Activated naive CD4-positive, alpha-beta T cell treated with Interleukin-2 at 50 U/mL for 16 hours (primary cell): ENCODE measurements at regions not wholly inside any gene's neighbourhood (a gene's known extent, or its start where the extent isn't known, plus 50 kb on each side); places are given as distances from the start of the nearest gene placed in this dataset.
"Not testable (repeated sequence)": the region's sequence is repeated elsewhere in the genome, so short reads cannot be mapped to it uniquely, and the experiment has no call there.

ENCODE experiments used
- DNase-seq: peaks from one replicate; pipeline ENCODE4 v3.0.0-alpha.2; 2020

DNA sequence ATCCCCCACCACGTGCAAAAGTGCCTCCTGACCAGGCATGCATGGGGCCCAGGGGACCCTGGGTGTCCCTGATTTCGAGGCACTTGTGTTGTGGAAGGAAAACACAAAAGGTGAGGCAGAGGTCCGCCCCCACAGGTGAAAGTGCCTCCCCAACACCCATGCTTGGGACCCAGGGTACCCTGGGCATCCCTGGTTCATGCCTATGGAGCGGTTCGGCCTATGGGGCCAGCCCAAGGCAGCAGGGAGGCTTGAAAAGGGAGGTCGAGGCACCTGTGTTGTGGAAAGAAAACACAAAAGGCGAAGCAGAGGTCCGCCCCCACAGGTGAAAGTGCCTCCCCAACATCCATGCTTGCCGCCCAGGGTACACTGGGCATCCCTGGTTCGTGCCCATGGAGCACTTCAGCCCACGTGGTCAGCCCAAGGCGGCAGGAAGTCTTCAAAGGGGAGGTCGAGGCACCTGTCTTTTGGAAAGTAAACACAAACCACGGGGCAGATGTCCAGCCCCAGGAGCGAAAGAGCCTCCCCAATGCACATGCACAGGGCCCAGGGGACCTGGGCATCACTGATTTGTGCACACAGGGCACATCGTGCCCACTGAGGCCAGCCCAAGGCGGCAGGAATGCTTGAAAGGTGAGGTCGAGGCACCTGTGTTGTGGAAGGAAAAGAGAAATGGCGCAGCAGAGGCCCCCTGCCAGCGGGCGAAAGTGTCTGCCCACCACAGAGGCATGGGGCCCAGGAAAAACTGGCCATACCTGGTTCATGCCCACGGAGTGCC, 375.5 kb downstream of the ALG10 start:
- no peak for DNase-seq

DNA sequence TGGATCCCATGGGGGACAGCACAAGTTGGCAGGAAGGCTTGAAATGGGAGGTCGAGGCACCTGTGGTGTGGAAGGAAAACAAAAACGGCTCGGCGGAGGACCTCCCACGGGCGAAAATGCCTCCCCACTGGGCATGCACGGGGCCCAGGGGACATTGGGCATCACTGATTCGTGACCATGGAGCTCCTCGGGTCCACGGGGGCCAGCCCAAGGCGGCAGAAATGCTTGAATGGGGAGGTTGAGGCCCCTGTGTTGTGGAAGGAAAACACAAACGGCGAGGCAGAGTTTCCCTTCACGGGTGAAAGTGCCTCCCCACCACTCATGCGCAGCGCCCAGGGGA, 376.0 kb downstream of the ALG10 start:
- no peak for DNase-seq

DNA sequence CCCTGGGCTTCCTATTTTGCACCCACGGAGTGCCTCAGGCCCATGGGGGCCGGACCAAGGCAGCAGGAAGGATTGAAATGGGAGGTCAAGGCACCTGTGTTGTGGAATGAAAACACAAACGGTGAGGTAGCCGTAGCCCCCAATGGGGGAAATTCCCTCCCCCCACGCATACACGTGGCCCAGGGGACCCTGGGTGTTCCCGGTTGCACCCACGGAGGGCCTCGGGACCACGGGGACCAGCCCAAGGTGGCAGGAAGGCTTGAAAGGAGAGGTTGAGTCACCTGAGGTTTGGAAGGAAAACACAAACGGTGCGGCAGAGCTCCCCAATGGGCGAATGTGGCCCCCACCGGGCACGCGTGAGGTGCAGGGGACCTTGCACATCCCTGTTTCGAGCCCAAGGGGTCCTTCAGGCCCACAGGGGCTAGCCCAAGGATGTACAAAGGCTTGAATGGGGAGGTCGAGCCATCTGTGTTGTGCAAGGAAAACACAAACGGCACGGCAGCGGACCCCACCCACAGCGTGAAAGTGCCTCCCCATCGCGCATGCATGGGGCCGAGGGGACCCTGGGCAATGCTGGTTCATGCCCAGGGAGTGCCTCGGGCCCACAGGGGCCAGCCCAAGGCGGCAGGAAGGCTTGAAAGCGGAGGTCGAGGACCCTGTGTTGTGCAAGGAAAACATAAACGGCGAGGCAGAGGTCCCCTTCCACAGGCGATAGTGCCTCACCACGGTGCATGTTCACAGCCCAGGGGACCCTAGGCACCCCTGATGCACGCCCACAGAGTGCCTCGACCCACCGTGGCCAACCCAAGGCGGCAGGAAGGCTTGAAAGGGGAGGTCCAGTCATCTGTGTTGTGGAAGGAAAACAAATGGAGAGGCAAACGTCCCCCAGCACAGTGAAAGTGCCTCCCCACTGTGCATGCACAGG, 376.7 kb downstream of the ALG10 start:
- DNase-seq: no peak

DNA sequence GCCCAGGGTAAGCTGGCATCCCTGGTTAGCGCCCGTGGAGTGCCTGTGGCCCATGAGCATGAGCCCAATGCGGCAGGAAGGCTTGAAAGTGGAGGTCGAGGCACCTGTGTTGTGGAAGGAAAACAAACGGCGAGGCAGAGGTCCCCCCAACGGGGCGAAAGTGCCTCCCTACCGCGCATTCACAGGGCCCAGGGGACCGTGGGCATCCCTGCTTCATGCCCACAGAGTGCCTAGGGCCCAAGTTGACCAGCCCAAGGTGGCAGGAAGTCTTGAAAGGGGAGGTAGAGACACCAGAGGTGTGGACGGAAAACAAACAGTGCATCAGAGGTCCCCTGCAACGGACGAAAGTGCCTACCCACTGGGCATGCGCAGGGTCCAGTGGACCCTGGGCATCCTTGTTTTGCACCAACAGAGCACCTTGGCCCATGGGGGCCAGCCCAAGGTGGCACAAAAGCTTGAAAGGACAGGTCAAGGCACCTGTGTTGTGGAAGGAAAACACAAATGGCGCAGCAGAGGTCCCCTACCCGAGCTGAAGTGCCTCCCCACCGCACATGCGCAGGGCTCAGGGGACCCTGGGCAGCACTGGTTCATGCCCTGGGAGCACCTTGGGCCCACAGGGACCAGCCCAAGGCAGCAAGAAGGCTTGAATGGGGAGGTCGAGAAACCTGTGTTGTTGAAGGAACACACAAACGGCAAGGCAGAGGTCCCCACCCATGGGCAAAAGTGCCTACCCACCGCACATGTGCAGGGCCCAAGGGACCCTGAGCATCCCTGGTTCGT, 377.5 kb downstream of the ALG10 start:
- no peak for DNase-seq

DNA sequence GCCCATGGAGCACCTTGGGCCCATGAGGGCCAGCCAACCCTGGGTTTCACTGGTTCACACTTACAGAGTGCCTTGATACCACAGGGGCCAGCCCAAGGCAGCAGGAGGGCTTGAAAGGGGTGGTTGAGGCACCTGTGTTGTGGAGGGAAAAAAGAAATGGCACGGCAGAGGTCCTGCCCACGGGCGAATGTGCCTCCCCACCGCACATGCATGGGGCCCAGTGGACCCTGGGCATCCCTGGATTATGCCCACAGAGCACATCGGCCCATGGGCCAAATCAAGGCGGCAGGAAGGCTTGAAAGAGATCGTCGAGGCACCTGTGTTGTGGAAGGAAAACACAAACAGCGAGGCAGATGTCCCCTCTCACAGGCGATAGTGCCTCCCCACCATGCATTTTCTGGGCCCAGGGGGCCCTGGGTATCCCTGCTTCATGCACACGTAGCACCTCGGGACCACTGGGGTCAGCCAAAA, 378.1 kb downstream of the ALG10 start:
- peak; percentile 0 for DNase-seq

DNA sequence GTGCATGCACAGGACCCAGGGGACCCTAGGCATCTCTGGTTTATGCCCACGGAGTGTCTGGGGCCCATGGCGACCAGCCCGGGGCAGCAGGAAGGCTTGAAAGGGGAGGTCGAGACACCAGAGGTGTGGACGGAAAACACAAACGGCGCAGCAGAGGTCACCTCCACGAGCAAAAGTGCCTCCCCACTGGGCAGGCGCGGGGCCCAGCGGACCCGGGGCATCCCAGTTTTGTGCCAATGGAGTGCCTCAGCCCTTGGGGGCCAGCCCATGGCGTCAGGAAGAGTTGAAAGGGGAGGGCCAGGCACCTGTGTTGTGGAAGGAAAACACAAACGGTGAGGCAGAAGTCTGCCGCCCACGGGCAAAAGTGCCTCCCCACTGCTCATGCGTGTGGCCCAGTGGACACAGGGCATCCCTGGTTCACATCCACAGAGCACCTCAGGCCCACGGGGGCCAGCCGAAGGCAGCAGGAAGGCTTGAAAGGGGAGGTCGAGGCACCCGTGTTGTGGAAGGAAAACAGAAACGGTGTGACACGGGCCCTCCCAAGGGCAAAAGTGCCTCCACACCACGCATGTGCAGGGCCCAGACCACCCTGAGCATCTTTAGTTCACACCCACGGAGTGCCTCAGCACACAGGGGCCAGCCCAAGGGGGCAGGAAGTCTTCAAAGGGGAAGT, 378.8 kb downstream of the ALG10 start:
- DNase-seq: peak; percentile 1

DNA sequence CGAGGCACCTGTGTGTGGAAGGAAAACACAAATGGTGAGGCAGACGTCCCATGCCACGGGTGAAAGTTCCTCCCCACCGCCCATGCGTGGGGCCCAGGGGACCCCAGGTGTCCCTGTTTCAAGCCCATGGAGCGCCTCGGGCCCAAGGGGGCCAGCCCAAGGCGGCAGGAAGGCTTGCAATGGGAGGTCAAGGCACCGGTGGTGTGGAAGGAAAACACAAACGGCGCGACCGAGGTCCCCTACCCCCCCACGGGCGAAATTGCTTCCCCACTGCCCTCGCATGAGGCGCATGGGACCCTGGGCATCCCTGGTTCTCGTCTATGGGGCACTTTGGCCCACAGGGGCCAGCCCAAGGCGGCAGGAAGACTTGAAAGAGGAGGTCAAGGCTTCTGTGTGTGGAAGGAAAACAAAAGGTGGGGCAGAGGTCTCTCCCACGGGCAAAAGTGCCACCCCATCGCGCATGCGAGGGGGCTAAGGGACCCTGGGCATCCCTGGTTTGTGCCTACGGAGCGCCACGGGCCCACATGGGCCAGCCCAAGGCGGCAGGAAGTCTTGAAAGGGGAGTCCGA, 379.4 kb downstream of the ALG10 start:
- DNase-seq: no peak

DNA sequence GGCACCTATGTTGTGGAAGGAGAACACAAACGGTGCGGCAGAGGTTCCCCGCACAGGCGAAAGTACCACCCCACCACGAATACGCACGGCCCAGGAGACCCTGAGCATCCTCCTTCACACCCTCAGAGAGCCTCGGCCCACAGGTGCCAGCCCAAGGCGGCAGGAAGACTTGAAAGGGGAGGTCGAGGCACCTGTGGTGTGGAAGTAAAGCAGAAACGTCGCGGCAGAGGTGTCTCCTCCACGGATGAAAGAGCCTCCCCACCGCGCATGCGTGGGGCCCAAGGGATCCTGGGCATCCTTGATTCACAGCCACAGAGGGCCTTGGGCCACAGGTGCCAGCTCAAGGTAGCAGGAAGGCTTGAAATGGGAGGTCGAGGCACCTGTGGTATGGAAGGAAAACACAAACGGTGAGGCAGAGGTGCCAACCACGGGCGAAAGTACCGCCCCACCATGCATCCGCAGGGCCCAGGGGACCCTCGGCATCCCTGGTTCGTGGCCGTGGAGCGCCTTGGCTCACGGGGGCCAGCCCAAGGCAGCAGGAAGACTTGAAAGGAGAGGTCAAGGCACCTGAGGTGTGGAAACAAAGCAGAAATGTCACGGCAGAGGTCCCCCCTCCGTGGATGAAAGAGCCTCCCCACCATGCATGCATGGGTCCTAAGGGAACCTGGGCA, 380.1 kb downstream of the ALG10 start:
- peak; percentile 1 for DNase-seq

DNA sequence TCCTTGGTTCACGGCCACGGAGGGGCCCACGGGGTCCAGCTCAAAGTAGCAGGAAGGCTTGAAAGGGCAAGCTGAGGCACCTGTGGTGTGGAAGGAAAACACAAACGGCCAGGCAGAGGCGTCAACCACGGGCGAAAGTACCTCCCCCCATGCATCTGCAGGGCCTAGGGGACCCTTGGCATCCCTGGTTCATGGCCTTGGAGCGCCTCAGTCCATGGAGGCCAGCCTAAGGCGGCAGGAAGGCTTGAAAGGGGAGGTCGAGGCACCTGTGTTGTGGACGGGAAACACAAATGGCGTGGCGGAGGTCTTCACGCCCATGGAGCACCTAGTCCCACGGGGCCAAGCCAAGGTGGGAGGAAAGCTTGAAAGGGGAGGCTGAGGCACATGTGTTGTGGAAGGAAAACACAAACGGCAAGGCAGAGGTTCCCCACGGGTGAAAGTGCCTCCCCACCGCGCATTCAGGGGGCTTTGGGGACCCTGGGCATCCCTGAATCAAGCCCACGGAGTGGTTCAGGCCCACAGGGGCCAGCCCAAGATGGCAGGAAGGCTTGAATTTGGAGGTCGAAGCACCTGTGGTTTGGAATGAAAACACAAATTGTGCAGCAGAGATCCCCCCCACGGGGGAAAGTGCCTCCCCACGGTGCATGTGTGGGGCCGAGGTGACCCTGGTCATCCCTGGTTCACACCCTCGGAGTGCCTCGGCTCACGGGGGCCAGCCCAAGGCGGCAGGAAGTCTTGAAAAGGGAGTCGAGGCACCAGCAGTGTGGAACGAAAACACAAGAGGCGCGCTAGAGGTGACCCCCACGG, 380.8 kb downstream of the ALG10 start:
- DNase-seq: peak; percentile 0

DNA sequence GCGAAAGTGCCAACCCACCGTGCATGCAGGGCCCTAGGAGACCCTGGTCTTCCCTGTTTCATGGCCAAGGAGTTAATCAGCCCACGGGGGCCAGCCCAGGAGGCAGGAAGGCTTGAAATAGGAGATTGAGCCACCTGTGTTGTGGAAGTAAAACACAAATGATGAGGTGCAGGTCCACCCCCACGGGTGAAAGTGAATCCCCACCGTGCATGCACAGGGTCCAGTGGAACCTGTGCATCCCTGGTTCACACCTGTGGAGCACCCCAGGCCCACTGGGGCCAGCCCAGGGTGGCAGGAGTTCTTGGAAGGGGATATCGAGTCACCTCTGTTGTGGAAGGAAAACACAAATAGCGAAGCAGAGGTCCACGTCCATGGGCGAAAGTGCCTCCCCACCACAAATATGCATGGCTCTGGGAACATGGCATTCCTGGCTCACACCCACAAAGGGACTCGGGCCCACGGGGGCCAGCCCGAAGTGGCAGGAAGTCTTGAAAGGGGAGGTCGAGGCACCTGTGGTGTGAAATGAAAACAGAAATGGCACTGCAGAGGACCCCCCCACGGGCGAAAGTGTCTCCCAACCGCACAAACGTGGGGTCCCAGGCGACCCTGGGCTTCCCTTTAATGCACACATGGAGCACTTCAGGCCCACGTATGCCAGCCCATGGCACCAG, 381.5 kb downstream of the ALG10 start:
- DNase-seq: no peak

DNA sequence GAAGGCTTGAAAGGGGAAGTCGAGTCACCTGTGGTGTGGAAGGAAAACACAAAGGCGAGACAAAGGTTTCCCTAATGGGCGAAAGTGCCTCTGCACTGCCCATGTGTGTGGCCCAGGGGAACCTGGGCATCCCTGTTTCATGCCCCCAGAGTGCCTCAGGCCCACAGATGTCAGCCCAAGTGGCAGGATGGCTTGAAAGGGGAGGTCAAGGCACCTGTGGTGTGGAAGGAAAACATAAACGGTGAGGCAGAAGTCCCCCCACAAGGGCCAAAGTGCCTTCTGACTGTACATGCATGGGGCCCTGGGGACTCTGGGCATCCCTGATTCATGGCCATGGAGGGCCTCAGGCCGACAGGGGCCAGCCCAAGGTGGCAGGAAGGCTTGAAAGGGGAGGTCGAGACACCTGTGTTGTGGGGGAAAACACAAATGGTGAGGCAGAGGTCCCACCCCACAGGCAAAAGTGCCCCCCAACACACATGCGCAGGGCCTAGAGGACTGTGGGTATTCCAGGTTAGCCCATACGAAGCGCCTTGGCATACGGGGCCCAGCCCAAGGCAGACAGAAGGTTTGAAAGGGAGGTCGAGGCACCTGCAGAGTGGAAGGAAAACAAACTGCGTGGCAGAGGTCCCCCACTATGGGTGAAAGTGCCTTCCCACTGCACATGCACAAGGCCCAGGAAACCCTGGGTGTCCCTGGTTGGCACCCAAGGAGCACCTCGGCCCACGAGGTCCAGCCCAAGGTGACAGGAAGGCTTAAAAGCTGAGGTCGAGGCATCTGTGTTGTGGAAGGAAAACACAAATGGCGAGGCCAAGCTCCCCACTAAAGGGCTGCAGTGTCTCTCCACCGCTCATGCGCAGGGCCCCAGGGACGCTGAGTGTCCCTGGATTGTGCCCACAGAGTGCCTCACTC, 382.3 kb downstream of the ALG10 start:
- DNase-seq: peak; percentile 1

DNA sequence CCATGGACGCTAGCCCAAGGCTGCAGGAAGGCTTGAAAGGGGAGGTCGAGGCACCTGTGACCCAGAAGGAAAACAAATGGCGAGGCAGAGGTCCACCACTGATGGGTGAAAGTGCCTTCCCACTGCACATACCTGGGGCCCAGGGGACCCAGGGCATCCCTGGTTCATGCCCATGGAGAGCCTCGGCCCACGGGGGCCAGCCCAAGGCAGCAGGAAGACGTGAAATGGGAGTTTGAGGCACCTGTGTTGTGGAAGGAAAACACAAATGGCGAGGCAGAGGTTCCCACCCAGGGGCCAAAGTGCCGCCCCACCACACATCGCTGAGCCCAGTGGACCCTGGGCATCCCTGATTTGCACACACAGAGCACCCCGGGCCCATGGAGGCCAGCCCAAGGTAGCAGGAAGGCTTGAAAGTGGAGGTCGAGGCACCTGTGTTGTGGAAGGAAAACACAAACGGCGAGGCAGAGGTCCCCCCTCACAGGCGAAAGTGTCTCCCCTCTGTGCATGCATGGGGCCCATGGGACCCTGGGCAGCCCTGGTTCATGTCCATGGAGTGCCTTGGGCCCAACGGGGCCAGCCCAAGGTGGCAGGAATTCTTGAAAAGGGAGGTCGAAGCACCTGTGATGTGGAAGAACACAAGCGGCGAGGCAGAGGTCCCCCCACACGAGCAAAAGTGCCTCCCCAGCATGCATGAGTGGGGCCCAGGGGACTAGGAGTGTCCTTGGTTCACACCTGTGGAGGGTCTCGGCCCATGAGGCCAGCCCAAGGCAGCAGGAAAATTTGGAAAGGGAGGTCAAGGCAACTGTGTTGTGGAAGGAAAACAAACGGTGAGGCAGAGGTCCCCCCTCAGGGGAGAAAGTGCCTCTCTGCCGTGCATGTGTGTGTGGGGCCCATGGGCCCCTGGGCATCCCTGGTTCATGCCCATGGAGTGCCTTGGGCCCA, 383.3 kb downstream of the ALG10 start:
- no peak for DNase-seq

DNA sequence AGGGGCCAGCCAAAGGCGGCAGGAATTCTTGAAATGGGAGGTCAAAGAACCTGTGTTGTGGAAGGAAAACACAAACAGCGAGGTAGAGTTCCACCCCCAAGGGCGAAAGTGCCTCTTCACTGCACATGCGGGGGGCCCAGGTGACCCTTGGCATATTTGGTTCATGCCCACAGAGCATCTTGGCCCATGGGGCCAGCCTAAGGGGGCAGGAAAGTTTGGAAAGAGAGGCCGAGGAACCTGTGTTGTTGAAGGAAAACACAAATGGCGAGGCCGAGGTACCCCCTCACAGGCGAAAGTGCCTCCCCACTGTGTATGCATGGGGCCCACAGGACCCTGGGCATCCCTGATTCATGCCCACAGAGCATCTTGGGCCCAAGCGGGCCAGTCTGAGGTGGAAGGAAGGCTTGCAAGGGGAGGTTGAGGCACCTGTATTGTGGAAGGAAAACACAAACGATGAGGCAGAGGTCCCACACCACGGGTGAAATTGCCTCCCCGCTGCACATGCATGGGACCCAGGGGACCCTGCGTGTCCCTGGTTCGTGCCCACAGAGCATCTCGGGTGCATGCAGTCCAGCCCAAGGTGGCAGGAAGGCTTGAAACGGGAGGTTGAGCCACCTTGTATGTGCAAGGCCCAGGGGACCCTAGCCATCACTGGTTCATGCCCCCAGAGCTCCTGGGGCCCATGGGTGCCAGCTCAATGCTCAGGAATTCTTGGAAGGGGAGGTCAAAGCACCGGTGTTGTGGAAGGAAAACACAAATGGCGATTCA, 384.1 kb downstream of the ALG10 start:
- no peak for DNase-seq

DNA sequence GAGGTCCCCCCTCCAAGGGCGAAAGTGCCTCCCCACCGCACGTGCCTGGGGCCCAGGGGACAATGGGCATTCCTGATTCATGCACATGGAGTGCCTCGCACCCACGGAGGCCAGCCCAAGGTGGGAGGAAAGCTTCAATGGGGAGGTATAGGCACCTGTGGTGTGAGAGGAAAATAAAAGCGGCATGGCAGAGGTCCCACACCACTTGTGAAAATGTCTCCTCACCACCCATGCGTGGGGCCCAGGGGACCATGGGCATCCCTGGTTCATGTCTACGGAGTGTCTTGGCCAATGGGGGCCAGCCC, 384.7 kb downstream of the ALG10 start:
- peak; percentile 0 for DNase-seq

DNA sequence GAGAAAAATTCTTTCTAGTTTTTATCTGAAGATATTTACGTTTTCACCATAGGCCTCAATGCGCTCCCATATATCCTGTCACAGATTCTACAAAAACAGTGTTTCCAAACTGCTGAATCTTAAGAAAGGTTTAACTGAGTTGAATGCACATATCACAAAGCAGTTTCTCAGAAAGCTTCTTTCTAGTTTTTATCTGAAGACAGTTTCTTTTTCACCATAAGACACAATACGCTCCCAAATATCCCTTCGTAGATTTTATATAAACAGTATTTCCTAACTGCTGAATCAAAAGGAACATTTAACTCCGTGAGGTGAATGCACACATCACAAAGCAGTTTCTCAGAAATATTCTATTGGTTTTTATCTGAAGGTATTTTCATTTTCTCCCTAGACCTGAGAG, 385.5 kb downstream of the ALG10 start:
- DNase-seq: no peak

DNA sequence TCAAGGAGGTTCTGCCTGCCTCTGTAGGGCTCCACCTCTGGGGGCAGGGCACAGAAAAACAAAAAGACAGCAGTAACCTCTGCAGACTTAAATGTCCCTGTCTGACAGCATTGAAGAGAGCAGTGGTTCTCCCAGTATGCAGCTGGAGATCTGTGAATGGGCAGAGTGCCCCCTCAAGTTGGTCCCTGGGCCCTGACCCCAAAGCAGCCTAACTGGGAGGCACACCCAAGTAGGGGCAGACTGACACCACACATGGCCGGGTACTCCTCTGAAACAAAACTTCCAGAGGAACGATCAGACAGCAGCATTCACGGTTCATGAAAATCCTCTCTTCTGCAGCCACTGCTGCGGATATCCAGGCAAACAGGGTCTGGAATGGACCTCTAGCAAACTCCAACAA, 409.2 kb downstream of the ALG10 start:
- DNase-seq: not testable (repeated sequence)
